ENCODE measurements at regions not wholly inside any gene's neighbourhood (a gene's known extent, or its start where the extent isn't known, plus 50 kb on each side); places are given as distances from the start of the nearest gene placed in this dataset.

DNA sequence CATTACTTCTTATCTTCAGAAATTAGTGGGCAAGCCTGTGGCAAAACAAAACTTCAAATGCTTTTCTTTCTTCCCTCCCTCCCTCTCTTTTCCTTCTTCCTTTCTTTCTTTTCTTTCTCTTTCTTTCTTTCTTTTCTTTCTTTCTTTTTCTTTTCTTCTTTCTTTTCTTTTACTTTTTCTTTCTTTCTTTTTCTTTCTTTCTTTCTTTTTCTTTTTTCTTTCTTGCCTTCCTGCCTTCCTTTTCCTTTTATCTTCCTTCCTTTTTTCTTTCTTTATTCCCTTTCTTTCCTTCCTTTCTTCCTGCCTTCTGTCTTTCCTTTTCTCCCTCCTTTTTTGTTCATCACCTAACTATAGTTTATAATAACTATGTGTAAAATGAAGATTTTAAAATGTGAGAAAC, 295.1 kb downstream of the SMOC2 start:
- DNase-seq = no peak

DNA sequence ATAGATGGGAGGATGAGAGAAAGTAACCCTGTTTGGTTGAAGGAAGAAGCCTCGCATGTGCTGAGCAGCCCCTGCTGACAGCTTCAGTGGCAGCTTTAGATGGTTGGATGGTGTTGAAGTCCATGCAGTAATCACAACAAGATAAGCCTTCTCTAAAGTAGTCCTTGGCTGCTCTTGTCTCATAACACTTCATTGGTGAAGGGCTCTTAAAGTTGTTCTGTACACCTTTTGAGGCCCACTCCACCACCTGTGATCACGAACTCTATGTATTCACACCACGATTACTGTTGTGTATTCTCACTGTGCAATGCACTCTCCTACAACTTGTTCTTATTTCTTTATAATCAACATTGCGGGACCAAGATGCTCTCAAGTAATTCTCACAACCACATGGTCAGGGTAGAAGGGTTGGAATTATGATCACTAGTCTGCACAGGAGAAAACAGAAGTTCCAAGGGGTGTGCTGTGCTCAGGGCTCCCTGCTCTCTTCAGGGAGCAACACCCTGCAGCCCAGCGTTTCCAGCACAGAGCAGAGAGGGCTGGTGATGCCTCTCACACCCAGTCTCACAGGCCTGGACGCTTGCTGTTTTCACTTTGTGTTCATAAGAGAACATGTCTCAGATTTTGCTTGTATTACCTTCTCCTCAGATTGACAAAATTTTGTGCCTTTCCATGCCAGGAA, 294.4 kb downstream of the SMOC2 start:
- no peak for DNase-seq

DNA sequence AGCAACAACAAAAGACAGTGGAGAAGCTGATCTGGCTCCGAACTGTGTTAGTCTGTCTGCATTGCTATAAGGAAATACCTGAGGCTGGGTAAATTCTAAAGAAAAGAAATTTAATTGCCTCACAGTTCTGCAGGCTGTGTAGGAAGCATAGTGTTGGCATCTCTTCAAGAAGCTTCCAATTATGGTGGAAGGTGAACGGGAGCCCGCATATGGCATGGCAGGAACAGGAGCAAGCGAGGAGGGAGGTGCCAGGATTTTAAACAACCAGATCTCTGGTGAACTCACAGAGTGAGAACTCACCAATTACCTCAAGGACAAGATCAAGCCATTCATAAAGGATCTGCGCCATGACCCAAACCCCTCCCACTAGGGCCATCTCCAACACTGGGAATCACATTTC, 293.5 kb downstream of the SMOC2 start:
- no peak for DNase-seq

DNA sequence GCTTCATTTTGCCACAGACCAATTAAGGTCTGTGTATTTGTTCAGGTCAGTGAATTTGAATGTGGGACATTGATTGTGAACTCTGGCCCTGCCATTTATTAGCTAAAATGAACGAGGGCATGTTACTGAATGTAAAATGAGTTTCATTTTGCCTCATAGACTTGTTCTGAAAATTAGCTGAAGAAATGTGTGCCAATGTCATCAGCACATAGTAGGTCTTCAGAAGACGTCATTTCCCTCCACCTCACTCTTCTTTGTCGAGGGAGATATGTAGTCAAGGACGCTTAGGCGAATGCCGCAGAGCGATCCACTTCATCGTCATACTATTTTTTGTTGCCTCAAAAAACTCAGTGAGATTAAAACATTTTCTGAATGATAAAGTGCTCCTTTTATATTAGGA, 291.7 kb downstream of the SMOC2 start:
- no peak for DNase-seq

GRCh38 chr6:168730931-168731716, 290.1 kb downstream of the SMOC2 start:
- DNase-seq = no peak

- no peak for DNase-seq
Measured at GRCh38 chr6:168728056-168728455, 287.1 kb downstream of the SMOC2 start.

- no peak for DNase-seq
Measured at GRCh38 chr6:168726312-168726856, 285.4 kb downstream of the SMOC2 start.

DNA sequence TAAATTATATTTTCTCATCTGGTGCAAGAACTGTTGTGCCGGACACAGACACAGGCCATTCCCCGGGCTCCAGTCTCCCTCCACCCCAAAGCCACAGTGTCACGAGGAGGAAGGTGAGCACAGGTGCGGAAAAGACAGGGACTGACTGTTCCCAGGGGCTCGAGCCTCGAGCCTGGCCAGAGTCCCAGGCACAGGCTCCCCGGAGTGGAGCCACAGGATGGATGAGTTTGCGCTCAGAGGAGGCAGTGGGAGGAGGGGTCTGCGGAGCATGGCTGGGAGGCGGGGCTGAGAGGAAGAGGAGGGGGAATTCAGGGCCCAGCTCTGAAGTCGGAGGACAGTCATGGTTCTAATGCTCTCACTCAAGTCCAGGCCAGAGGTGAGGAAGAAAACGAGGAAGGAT, 284.8 kb downstream of the SMOC2 start:
- no peak for DNase-seq

GRCh38 chr6:168724669-168725570, 283.9 kb downstream of the SMOC2 start:
- DNase-seq = no peak

GRCh38 chr6:168724033-168724432, 283.0 kb downstream of the SMOC2 start:
- no peak for DNase-seq

DNA sequence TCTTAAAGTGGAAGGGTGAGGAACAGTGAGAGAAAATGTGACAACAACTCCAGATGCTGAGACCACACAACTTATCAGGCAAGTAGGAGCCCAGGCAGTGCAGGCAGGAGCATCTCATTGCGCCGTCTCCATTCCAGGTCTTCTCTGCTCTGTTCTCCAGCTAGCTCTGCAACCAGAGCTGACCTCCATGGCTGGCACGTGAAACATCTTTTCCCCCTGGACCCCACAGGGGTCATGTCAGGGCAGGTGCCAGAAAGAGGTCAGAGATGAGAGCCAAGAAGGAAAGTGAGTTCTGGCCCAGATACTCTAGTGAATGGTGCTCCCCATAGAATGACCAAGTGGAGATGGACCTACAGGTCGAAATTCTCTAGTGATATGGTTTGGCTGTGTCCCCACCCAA, 281.4 kb downstream of the SMOC2 start:
- no peak for DNase-seq

- DNase-seq = no peak
Measured at GRCh38 chr6:168721571-168721970, 280.6 kb downstream of the SMOC2 start.

- DNase-seq = no peak
Measured at GRCh38 chr6:168719901-168720300, 278.9 kb downstream of the SMOC2 start.

GRCh38 chr6:168718821-168719475, 278.0 kb downstream of the SMOC2 start:
- no peak for DNase-seq
